ENCODE measurements at regions not wholly inside any gene's neighbourhood (a gene's known extent, or its start where the extent isn't known, plus 50 kb on each side); places are given as distances from the start of the nearest gene placed in this dataset.

DNA sequence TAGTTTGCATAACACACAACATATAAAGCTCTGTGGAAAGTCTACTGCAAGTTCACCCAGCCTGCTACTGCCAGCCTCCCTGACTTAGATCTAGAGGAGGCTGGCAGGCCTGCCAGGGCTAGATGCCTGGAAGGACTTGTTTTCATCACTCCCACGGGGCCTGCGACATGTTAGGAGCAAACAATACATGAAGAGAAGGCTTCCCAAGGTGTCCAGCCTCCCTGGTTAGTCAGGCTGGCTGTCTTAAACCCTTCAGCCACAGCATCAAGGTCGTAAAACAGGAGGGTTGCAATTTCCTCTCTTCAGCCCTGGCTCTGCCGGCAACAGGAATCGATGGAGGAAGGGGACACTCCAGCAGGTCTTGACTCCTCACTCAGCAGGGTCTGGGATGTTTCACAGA is 104.5 kb downstream of the NGF start:
- TF ChIP-seq CTCF (IDR thresholded peaks at IDR 0.05; ENCODE audit: control insufficient read depth, extremely low read depth, insufficient read depth), result no peak
- no peak for DNase-seq (ENCODE audit: low read depth)
- no peak overlapping the region for H3K4me3 ChIP-seq (ENCODE audit: low read depth, low read length)

- H3K4me3 ChIP-seq (ENCODE audit: low read depth, low read length), result no peak overlapping the region
- TF ChIP-seq CTCF (IDR thresholded peaks at IDR 0.05; ENCODE audit: control insufficient read depth, extremely low read depth, insufficient read depth), result no peak
- DNase-seq (ENCODE audit: low read depth), result peak; percentile 28
Observed at GRCh38 chr1:115230281-115230680, 107.8 kb downstream of the NGF start.

DNA sequence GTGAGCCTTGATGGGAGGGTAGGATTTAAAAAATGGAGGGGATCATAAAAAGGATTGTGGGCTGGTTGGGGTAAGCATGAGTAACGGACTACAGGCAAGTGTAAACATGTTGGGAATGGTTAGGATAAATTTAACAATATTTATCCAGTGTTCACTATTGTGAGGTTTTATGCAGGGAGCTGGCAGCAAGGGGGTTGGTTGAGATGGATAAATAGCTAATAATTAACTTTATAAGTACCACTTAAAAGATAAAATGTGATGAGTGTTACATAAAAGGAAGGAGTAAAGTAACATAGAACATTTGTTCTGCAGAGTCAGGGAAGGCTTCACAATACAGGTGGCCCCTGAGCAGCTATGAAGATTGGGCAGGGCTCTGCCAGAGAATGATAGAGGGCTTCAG is 109.0 kb downstream of the NGF start:
- no peak for TF ChIP-seq CTCF (IDR thresholded peaks at IDR 0.05; ENCODE audit: control insufficient read depth, extremely low read depth, insufficient read depth)
- no peak for DNase-seq (ENCODE audit: low read depth)

GRCh38 chr1:115228191-115228590 is 109.9 kb downstream of the NGF start:
- no peak for TF ChIP-seq CTCF (IDR thresholded peaks at IDR 0.05; ENCODE audit: control insufficient read depth, extremely low read depth, insufficient read depth)
- no peak for DNase-seq (ENCODE audit: low read depth)
- no peak overlapping the region for H3K4me3 ChIP-seq (ENCODE audit: low read depth, low read length)

More for the DNA sequence above, 109.0 kb downstream of the NGF start:
- H3K4me3 ChIP-seq (ENCODE audit: low read depth, low read length), result no peak overlapping the region

GRCh38 chr1:115227346-115228082 is 110.5 kb downstream of the NGF start:
- TF ChIP-seq CTCF (IDR thresholded peaks at IDR 0.05; ENCODE audit: control insufficient read depth, extremely low read depth, insufficient read depth), result no peak
- no peak for DNase-seq (ENCODE audit: low read depth)

GRCh38 chr1:115225993-115226685 is 111.9 kb downstream of the NGF start:
- no peak for DNase-seq (ENCODE audit: low read depth)
- no peak for TF ChIP-seq CTCF (IDR thresholded peaks at IDR 0.05; ENCODE audit: control insufficient read depth, extremely low read depth, insufficient read depth)
- H3K4me3 ChIP-seq (ENCODE audit: low read depth, low read length), result no peak overlapping the region

More at GRCh38 chr1:115227346-115228082, 110.5 kb downstream of the NGF start:
- no peak overlapping the region for H3K4me3 ChIP-seq (ENCODE audit: low read depth, low read length)

Measured in LNCaP clone FGC (cell line).